Mesenchymal stem cell (in vitro differentiated cells and primary cell): ENCODE measurements at regions not wholly inside any gene's neighbourhood (a gene's known extent, or its start where the extent isn't known, plus 50 kb on each side); places are given as distances from the start of the nearest gene placed in this dataset.

ENCODE experiments used
- DNase-seq: peaks from one replicate; pipeline ENCODE4 v3.0.0-alpha.2; 2013
- H2AFZ ChIP-seq: one replicate; pipeline ENCODE4 v1.6.1; 2013; ENCODE audit warnings: low read depth, mild to moderate bottlenecking, control low read depth, inconsistent platforms, low read length, moderate library complexity
- H2AK5ac ChIP-seq: 2 replicates; pipeline ENCODE4 v1.6.1; 2013; ENCODE audit warnings: low read length, moderate library complexity, mild to moderate bottlenecking, inconsistent platforms; ENCODE audit not compliant: severe bottlenecking
- H2BK120ac ChIP-seq: one replicate; pipeline ENCODE4 v1.6.1; 2013; ENCODE audit warnings: low read depth, mild to moderate bottlenecking, inconsistent platforms, low read length, moderate library complexity
- H2BK12ac ChIP-seq, 2 experiments: one replicate each; pipeline ENCODE4 v1.6.1; 2013; ENCODE audit warnings: inconsistent platforms in 2 of 2, low read length in 2 of 2, mild to moderate bottlenecking in 2 of 2, moderate library complexity in 2 of 2, control low read depth in 1 of 2
- H2BK15ac ChIP-seq: one replicate; pipeline ENCODE4 v1.6.1; 2013; ENCODE audit warnings: mild to moderate bottlenecking, low read depth, inconsistent platforms; ENCODE audit not compliant: poor library complexity, severe bottlenecking
- H2BK5ac ChIP-seq: 2 replicates; pipeline ENCODE4 v1.6.1; 2013; ENCODE audit warnings: low read depth, mild to moderate bottlenecking, low read length, control low read depth, inconsistent platforms; ENCODE audit not compliant: poor library complexity, severe bottlenecking
- H3K14ac ChIP-seq, 2 experiments: one replicate each; pipeline ENCODE4 v1.6.1; 2013; ENCODE audit warnings: inconsistent platforms in 2 of 2, low read length in 2 of 2, control low read depth in 1 of 2, mild to moderate bottlenecking in 1 of 2, moderate library complexity in 1 of 2
- H3K18ac ChIP-seq, 2 experiments: one replicate each; pipeline ENCODE4 v1.6.1; 2013; ENCODE audit warnings: inconsistent platforms in 2 of 2, low read length in 2 of 2, control low read depth in 1 of 2, low read depth in 1 of 2, mild to moderate bottlenecking in 1 of 2
- H3K23ac ChIP-seq, 2 experiments: one replicate each; pipeline ENCODE4 v1.6.1; 2013; ENCODE audit warnings: inconsistent platforms in 2 of 2, low read length in 2 of 2, mild to moderate bottlenecking in 2 of 2, moderate library complexity in 2 of 2, control low read depth in 1 of 2
- H3K27ac ChIP-seq: 2 replicates; pipeline ENCODE4 v1.5.1; 2013; ENCODE audit warnings: mild to moderate bottlenecking, moderate library complexity, low read length, control low read depth, inconsistent platforms; ENCODE audit not compliant: poor library complexity, severe bottlenecking
- H3K27me3 ChIP-seq, 2 experiments: 2 replicates each; pipeline versions ENCODE4 v1.6.1 to v1.7.0; 2013; ENCODE audit warnings: low read length in 2 of 2, mild to moderate bottlenecking in 2 of 2, moderate library complexity in 2 of 2, control low read depth in 1 of 2, inconsistent platforms in 1 of 2; ENCODE audit not compliant: control insufficient read depth in 1 of 2, insufficient read depth in 1 of 2
- H3K36me3 ChIP-seq, 2 experiments: 2 replicates each; pipeline versions ENCODE4 v1.6.1 to v1.7.0; 2013; ENCODE audit warnings: low read length in 2 of 2, control low read depth in 1 of 2, inconsistent platforms in 1 of 2, low read depth in 1 of 2, mild to moderate bottlenecking in 1 of 2; ENCODE audit not compliant: insufficient read depth in 2 of 2, control insufficient read depth in 1 of 2
- H3K4ac ChIP-seq, 2 experiments: one replicate each; pipeline ENCODE4 v1.6.1; 2013; ENCODE audit warnings: inconsistent platforms in 2 of 2, low read length in 2 of 2, mild to moderate bottlenecking in 2 of 2, moderate library complexity in 2 of 2, control low read depth in 1 of 2, low read depth in 1 of 2
- H3K4me1 ChIP-seq: 2 replicates; pipeline ENCODE4 v1.6.1; 2013; ENCODE audit warnings: low read depth, low read length, control low read depth; ENCODE audit not compliant: control insufficient read depth, insufficient read depth
- H3K4me2 ChIP-seq: 2 replicates; pipeline ENCODE4 v1.6.1; 2013; ENCODE audit warnings: low read length, mild to moderate bottlenecking, inconsistent platforms; ENCODE audit not compliant: poor library complexity, severe bottlenecking
- H3K4me3 ChIP-seq, 2 experiments: 2 replicates each; pipeline versions ENCODE4 v1.5.1 to v1.7.0; 2013; ENCODE audit warnings: low read length in 2 of 2, mild to moderate bottlenecking in 2 of 2, control low read depth in 1 of 2, low read depth in 1 of 2; ENCODE audit not compliant: insufficient read depth in 1 of 2
- H3K79me1 ChIP-seq: replicated peaks from 2 replicates; pipeline ENCODE4 v1.6.1; 2013; ENCODE audit warnings: mild to moderate bottlenecking, control low read depth, low read length, inconsistent platforms; ENCODE audit not compliant: poor library complexity, severe bottlenecking
- H3K9ac ChIP-seq: 2 replicates; pipeline ENCODE4 v1.7.0; 2013; ENCODE audit warnings: mild to moderate bottlenecking, low read length, moderate library complexity
- H3K9me3 ChIP-seq: 2 replicates; pipeline ENCODE4 v1.7.0; 2013; ENCODE audit warnings: mild to moderate bottlenecking, low read length; ENCODE audit not compliant: control insufficient read depth
- H4K8ac ChIP-seq: one replicate; pipeline ENCODE4 v1.6.1; 2013; ENCODE audit warnings: inconsistent platforms, mild to moderate bottlenecking, low read length, moderate library complexity
- H4K91ac ChIP-seq: one replicate; pipeline ENCODE4 v1.6.1; 2013; ENCODE audit warnings: mild to moderate bottlenecking, low read length, inconsistent platforms
- WGBS: methylation state at CpG from one replicate; pipeline ENCODE4 v1.1.7; 2013; ENCODE audit warnings: mixed read lengths; 5-methylcytosine and 5-hydroxymethylcytosine counted together

DNA sequence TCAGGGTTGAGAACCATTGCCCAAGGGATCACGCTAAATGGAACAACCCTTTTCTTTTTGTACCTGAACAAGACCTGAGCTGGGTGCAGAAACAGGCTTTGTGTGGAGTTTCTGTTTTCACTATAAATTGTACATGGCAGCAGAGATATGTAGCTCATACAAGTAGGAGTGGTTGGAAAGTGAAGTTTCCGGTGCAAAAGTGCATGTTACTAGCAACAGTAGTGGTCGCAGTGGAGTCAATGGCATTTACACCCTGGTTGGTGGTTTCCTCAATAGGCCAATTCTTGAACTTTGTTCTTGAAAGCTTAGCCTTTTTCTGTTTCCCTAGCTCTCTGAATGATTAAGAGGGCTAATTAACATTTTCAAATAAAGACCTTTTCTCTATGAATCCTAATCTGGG, 170.7 kb downstream of the NEBL start:
- Histone ChIP-seq H4K91ac (no peak overlapping the region), H3K9ac (no peak overlapping the region), H2AK5ac (no peak overlapping the region), H3K4me1 (no peaks in the 10 kb centered on the region), H2AFZ (no peak overlapping the region), H3K27me3 (no peaks in the 10 kb centered on the region), H3K27ac (no peak overlapping the region), H2BK12ac (no peak overlapping the region), H3K23ac (no peak overlapping the region), H3K36me3 (no peaks in the 10 kb centered on the region), H3K4me3 (no peak overlapping the region), H3K79me1 (no peaks in the 10 kb centered on the region), H3K18ac (no peak overlapping the region), H2BK5ac (no peak overlapping the region), H3K4ac (no peak overlapping the region), H4K8ac (no peak overlapping the region), H2BK15ac (no peak overlapping the region), H3K9me3 (peaks cover 16% of the 10 kb centered on the region), H2BK120ac (no peak overlapping the region), H3K4me2 (no peak overlapping the region), H3K14ac (no peak overlapping the region)
- WGBS = 98% methylated on average over 3 of the region's 3 CpGs
- no peak for DNase-seq

DNA sequence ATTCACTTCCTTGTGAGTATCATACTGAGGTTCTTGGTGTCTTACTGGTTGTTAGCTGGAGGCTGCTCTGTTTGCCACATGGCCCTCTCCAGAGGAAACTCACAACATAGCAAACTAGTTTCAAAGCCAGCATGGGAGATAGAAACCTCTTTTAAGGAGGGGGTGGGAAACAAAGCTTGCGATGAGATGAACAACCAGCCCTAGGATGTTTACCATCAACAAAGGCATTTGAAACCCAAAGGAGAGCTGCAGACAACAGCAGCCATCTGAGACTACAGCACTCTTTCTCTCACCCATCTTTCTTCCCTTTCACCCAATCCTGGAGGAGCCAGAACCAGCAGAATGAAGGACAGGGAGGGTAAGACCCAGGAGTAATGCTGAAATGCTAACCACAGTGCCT, 182.1 kb downstream of the NEBL start:
- no peaks in the 10 kb centered on the region for H3K36me3 ChIP-seq
- no peak overlapping the region for H3K4me3 ChIP-seq
- DNase-seq = no peak
- no peak overlapping the region for H4K91ac ChIP-seq
- no peak overlapping the region for H2BK12ac ChIP-seq
- no peak overlapping the region for H3K4ac ChIP-seq
- H4K8ac ChIP-seq = no peak overlapping the region
- H3K14ac ChIP-seq = no peak overlapping the region
- no peak overlapping the region for H3K27ac ChIP-seq
- H3K27me3 ChIP-seq = no peaks in the 10 kb centered on the region
- H3K9ac ChIP-seq = no peak overlapping the region
- H3K79me1 ChIP-seq = no peaks in the 10 kb centered on the region
- no peak overlapping the region for H2BK120ac ChIP-seq
- H3K4me2 ChIP-seq = no peak overlapping the region
- 88% methylated on average over 1 of the region's 1 CpG for WGBS
- H2AFZ ChIP-seq = no peak overlapping the region
- H3K4me1 ChIP-seq = no peaks in the 10 kb centered on the region
- no peak overlapping the region for H2BK5ac ChIP-seq
- H3K18ac ChIP-seq = no peak overlapping the region
- peaks cover 4% of the 10 kb centered on the region for H3K9me3 ChIP-seq
- no peak overlapping the region for H2AK5ac ChIP-seq
- H2BK15ac ChIP-seq = no peak overlapping the region
- H3K23ac ChIP-seq = no peak overlapping the region

DNA sequence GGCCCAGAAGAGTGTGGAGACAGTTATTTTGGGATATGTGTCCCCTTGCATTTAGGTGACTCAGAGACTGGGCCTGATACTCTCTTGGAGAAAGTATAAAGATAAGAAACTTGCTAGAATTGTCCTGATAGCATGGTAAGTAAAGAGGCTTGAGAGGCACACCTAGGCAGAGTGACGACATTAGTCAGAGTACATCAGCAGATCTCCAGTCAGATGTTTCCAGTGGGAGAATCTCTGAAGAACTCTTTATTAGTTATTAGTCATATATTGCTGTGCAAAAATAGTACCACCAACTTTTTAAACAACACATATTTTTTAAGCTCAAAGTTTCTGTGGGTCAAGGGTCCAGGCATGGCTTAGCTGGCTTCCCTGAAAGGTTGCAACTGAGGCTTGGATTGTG, 182.6 kb downstream of the NEBL start:
- H3K27ac ChIP-seq = no peak overlapping the region
- no peak overlapping the region for H2BK120ac ChIP-seq
- H3K27me3 ChIP-seq = no peaks in the 10 kb centered on the region
- H4K8ac ChIP-seq = no peak overlapping the region
- DNase-seq = no peak
- H3K4me1 ChIP-seq = no peaks in the 10 kb centered on the region
- H3K14ac ChIP-seq = no peak overlapping the region
- no peak overlapping the region for H4K91ac ChIP-seq
- H2BK15ac ChIP-seq = no peak overlapping the region
- H3K18ac ChIP-seq = no peak overlapping the region
- H2BK12ac ChIP-seq = no peak overlapping the region
- H3K23ac ChIP-seq = no peak overlapping the region
- no CpG with 5 or more reads among the region's 1 CpG for WGBS
- no peak overlapping the region for H3K9ac ChIP-seq
- no peak overlapping the region for H3K4me3 ChIP-seq
- peaks cover 4% of the 10 kb centered on the region for H3K9me3 ChIP-seq
- H3K79me1 ChIP-seq = no peaks in the 10 kb centered on the region
- H2AK5ac ChIP-seq = no peak overlapping the region
- no peak overlapping the region for H3K4ac ChIP-seq
- no peak overlapping the region for H3K4me2 ChIP-seq
- H2AFZ ChIP-seq = no peak overlapping the region
- no peaks in the 10 kb centered on the region for H3K36me3 ChIP-seq
- H2BK5ac ChIP-seq = no peak overlapping the region

DNA sequence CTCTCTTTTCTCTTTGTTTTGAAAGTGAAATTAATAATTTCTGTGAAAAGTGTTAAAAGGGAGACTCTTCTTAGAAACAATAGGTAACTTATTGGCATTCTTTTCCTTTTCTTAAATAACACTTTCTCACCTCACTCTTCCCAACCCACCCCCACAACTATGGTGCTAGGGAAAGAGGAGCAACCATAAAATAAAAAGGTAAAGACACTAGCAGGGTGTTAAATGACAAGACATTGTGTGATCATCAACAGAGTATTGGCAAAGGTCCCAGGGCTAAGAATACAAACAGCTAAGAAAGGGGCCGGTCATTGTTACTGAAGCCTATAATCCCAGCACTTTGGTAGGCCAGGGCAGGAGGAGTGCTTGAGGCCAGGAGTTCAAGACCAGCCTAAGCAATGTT, 183.7 kb downstream of the NEBL start:
- no peak overlapping the region for H3K4me2 ChIP-seq
- no peak overlapping the region for H3K4ac ChIP-seq
- no peak overlapping the region for H2AK5ac ChIP-seq
- H3K9ac ChIP-seq = no peak overlapping the region
- no peak overlapping the region for H4K91ac ChIP-seq
- H2BK12ac ChIP-seq = no peak overlapping the region
- no peaks in the 10 kb centered on the region for H3K36me3 ChIP-seq
- H4K8ac ChIP-seq = no peak overlapping the region
- no peak overlapping the region for H3K18ac ChIP-seq
- H3K14ac ChIP-seq = no peak overlapping the region
- H3K27me3 ChIP-seq = no peaks in the 10 kb centered on the region
- H3K79me1 ChIP-seq = no peaks in the 10 kb centered on the region
- no peak overlapping the region for H2AFZ ChIP-seq
- H3K4me1 ChIP-seq = no peaks in the 10 kb centered on the region
- H2BK5ac ChIP-seq = no peak overlapping the region
- no peak for DNase-seq
- H2BK15ac ChIP-seq = no peak overlapping the region
- H3K9me3 ChIP-seq = peaks cover 4% of the 10 kb centered on the region
- no peak overlapping the region for H3K27ac ChIP-seq
- no peak overlapping the region for H2BK120ac ChIP-seq
- no peak overlapping the region for H3K23ac ChIP-seq
- 100% methylated on average over 1 of the region's 1 CpG for WGBS
- H3K4me3 ChIP-seq = no peak overlapping the region
